Skeletal muscle tissue (tissue), 3 donors: ENCODE measurements at regions not wholly inside any gene's neighbourhood (a gene's known extent, or its start where the extent isn't known, plus 50 kb on each side); places are given as distances from the start of the nearest gene placed in this dataset.
"Not testable (repeated sequence)": the region's sequence is repeated elsewhere in the genome, so short reads cannot be mapped to it uniquely, and the experiment has no call there.

ENCODE experiments used
- H3K27ac ChIP-seq: one replicate; pipeline ENCODE4 v1.7.0; 2013; ENCODE audit warnings: mild to moderate bottlenecking, low read depth, low read length, inconsistent platforms
- H3K27me3 ChIP-seq, 3 donors: one replicate each; pipeline ENCODE4 v1.7.0; 2013; ENCODE audit warnings: low read length in 3 of 3; ENCODE audit not compliant: control insufficient read depth in 3 of 3, insufficient read depth in 3 of 3
- H3K36me3 ChIP-seq, 3 donors: one replicate each; pipeline ENCODE4 v1.7.0; 2013; ENCODE audit warnings: low read length in 3 of 3; ENCODE audit not compliant: control insufficient read depth in 3 of 3, insufficient read depth in 3 of 3
- H3K4me1 ChIP-seq, 3 donors: one replicate each; pipeline ENCODE4 v1.7.0; 2013; ENCODE audit warnings: low read length in 3 of 3, mild to moderate bottlenecking in 3 of 3; ENCODE audit not compliant: control insufficient read depth in 3 of 3, insufficient read depth in 3 of 3
- H3K4me3 ChIP-seq, 3 donors: one replicate each; pipeline ENCODE4 v1.7.0; 2013; ENCODE audit warnings: low read length in 3 of 3
- H3K9ac ChIP-seq, 3 donors: one replicate each; pipeline ENCODE4 v1.7.0; 2013; ENCODE audit warnings: low read length in 3 of 3, mild to moderate bottlenecking in 3 of 3, moderate library complexity in 2 of 3, low read depth in 1 of 3
- H3K9me3 ChIP-seq, 3 donors: one replicate each; pipeline ENCODE4 v1.7.0; 2013; ENCODE audit warnings: low read length in 3 of 3; ENCODE audit not compliant: control insufficient read depth in 3 of 3
- donor health status: Osteomylitis.

DNA sequence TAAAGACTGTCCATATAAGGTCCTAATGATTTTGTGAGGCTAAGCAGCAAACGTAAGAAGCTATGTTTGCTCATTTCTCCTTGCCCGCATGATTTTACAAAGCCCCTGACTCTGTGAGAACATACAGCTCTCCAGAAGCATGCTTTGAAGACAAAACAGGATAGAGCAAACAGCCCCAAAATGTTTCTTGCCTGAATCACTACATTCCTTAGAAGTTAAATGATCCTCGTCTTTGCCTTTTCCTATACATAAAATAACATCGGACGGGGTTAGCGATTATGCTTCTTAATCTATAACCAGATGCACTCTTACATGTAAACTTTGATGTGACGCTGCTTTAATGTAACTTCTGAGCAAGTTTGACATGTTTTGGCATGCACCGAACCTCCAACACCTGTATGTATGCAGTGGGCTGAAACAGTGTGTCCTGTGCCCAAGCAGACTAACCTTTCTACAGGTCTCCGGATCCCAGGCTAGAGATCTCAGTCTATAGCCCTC lies 353.7 kb downstream of the CETN3 start:
- H3K27ac ChIP-seq, result no peak overlapping the region
- no peak overlapping the region for H3K9ac ChIP-seq
- no peaks in the 10 kb centered on the region for H3K4me1 ChIP-seq
- no peaks in the 10 kb centered on the region for H3K36me3 ChIP-seq
- no peaks in the 10 kb centered on the region for H3K9me3 ChIP-seq
- no peak overlapping the region for H3K4me3 ChIP-seq
- H3K27me3 ChIP-seq, result no peaks in the 10 kb centered on the region

GRCh38 chr5:90054612-90055011 lies 354.9 kb downstream of the CETN3 start:
- no peak overlapping the region for H3K9ac ChIP-seq
- no peaks in the 10 kb centered on the region for H3K9me3 ChIP-seq
- no peak overlapping the region for H3K27ac ChIP-seq
- H3K4me3 ChIP-seq, result no peak overlapping the region
- no peaks in the 10 kb centered on the region for H3K36me3 ChIP-seq
- H3K27me3 ChIP-seq, result no peaks in the 10 kb centered on the region
- H3K4me1 ChIP-seq, result no peaks in the 10 kb centered on the region

- no peak overlapping the region for H3K9ac ChIP-seq
- no peaks in the 10 kb centered on the region for H3K9me3 ChIP-seq
- H3K4me3 ChIP-seq, result no peak overlapping the region
- H3K4me1 ChIP-seq, result no peaks in the 10 kb centered on the region
- no peaks in the 10 kb centered on the region for H3K36me3 ChIP-seq
- H3K27ac ChIP-seq, result no peak overlapping the region
- H3K27me3 ChIP-seq, result no peaks in the 10 kb centered on the region
Observed at GRCh38 chr5:90051756-90052155, 357.8 kb downstream of the CETN3 start.

DNA sequence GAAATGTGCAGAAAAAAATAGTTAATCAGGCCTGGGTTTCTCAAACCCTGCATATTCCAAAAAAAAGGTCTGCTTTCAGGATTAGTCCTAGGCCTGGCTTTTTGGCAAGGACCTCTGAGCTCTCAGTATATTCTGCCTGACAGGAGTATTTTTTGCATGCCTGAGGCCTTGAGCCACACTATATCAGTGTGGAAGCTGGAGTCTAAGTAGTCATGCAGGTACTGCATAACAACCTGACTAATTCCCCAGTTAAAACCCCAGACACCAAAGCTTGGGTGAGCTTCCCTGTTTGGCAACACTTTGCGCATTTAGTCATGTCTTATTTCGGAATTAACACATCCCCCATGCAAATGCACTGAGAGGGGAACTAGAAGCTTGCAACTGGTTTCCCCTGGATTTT lies 359.5 kb downstream of the CETN3 start:
- no peak overlapping the region for H3K4me3 ChIP-seq
- H3K4me1 ChIP-seq, result no peaks in the 10 kb centered on the region
- H3K9ac ChIP-seq, result no peak overlapping the region
- no peaks in the 10 kb centered on the region for H3K36me3 ChIP-seq
- H3K27me3 ChIP-seq, result no peaks in the 10 kb centered on the region
- H3K9me3 ChIP-seq, result no peaks in the 10 kb centered on the region
- no peak overlapping the region for H3K27ac ChIP-seq

DNA sequence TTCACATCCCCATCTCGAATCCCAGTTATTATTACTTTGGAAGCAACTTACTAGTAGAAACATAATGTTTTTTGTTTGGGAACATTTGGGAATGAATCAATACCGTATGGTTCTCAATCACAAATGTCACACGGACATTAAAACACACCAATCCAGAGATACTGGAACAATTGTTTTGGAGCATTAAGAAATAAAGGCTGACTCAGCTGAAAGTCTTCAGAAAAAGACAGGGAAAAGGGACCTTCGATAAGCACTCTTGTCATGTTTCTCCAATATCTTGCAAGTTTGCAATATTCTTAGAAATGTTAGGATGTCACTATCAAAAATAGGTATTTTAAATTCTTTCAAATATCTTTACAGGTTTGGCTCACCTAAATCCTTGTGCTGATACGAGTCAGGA lies 362.4 kb downstream of the CETN3 start:
- Histone ChIP-seq H3K27me3 (no peaks in the 10 kb centered on the region), H3K27ac (no peak overlapping the region)

DNA sequence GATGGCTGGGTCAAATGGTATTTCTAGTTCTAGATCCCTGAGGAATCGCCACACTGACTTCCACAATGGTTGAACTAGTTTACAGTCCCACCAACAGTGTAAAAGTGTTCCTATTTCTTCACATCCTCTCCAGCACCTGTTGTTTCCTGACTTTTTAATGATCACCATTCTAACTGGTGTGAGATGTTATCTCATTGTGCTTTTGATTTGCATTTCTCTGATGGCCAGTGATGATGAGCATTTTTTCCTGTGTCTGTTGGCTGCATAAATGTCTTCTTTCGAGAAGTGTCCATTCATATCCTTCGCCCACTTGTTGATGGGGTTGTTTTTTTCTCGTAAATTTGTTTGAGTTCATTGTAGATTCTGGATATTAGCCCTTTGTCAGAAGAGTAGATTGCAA lies 369.5 kb downstream of the CETN3 start:
- H3K36me3 ChIP-seq, H3K9me3 ChIP-seq, H3K4me3 ChIP-seq, H3K4me1 ChIP-seq, H3K27me3 ChIP-seq, H3K27ac ChIP-seq, H3K9ac ChIP-seq: not testable (repeated sequence)

More for the DNA sequence above, 362.4 kb downstream of the CETN3 start:
- no peaks in the 10 kb centered on the region for H3K9me3 ChIP-seq
- H3K4me3 ChIP-seq, result no peak overlapping the region
- no peak overlapping the region for H3K9ac ChIP-seq
- H3K36me3 ChIP-seq, result no peaks in the 10 kb centered on the region
- no peaks in the 10 kb centered on the region for H3K4me1 ChIP-seq

- Histone ChIP-seq H3K9me3 (no peaks in the 10 kb centered on the region), H3K27me3 (no peaks in the 10 kb centered on the region), H3K27ac (no peak overlapping the region), H3K9ac (no peak overlapping the region), H3K36me3 (no peaks in the 10 kb centered on the region), H3K4me1 (no peaks in the 10 kb centered on the region), H3K4me3 (no peak overlapping the region)
Observed at GRCh38 chr5:90037646-90038045, 371.9 kb downstream of the CETN3 start.

- Histone ChIP-seq H3K4me3 (no peak overlapping the region), H3K27me3 (no peaks in the 10 kb centered on the region), H3K36me3 (no peaks in the 10 kb centered on the region), H3K9me3 (no peaks in the 10 kb centered on the region), H3K9ac (no peak overlapping the region), H3K4me1 (no peaks in the 10 kb centered on the region), H3K27ac (no peak overlapping the region)
Observed at GRCh38 chr5:90022711-90023053, 386.9 kb downstream of the CETN3 start.

DNA sequence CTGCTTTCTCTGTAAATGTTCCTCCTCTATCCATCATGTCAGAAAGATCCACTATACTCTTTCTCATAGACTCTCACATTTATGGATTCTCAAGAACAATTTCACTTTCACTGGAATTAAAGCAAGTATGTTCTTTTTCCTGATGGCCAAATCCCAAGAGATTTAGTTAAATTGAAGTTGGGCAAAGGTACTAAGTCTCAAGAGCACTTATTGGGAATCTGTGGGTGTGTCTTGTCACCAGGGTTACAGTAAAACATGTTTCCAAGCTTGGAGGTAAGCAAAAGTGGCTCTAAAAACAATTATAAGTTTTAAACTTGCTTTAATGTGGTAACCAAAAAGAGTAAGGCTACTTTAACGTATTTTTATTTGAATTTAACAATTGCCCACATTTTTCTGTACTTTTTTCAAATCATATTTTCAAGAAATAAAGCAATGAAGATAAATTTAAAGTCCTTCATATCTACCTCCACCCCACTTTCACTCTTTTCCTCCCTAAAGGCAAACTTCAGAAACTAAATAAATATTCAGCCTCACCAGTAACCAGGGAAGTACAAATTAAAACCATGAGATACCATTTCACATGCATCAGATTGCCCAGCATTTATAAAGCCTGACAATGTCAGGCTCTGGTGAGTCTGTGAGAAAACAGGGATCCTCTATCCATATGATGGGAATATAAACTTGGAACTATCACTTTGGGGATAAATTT lies 387.4 kb downstream of the CETN3 start:
- Histone ChIP-seq H3K9ac (no peak overlapping the region), H3K4me1 (no peaks in the 10 kb centered on the region), H3K27me3 (no peaks in the 10 kb centered on the region), H3K4me3 (no peak overlapping the region), H3K9me3 (no peaks in the 10 kb centered on the region), H3K27ac (no peak overlapping the region), H3K36me3 (no peaks in the 10 kb centered on the region)

DNA sequence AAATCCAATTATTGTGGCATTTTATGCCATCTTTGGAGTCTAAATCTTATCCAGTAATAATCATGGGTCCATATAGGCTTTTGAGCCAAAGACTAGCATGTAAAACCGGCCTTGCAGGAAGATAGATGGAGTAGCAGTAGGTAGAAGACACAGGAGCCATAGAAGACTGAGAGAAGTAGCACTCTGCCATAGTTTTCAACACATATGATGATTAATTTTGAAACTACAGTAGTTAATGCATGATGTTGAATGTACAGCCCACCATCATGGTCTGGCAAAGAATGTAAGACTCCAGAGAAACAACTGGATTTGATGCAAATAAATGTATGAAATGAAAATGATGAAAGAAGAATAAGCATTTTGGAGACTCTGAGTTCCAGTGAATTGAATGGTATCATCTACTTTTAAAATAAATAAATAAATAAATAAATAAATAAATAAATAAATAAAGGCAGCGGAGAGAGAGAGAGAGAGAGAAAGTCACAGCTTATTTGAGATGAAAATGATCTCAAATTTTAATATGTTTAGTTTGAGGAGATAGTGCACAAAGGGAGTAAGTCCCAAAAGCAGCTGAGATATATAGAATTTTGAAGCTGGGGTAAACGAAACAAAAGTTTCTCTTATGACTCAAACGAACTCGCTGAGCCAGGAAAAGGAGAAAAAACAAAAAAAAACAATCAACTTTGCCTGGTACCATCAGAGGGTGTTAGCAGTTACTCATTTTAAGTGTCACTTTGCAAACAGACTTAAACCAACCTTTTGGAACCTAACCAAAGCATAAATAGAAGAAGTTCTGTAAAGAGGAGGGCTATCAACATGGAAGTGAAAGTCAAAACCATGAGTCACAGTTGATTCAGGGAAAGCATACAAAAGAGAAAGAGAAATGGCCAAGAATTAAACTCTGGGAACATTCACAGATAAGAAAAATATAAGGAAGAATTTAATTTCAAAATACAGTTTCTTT lies 388.7 kb downstream of the CETN3 start:
- Histone ChIP-seq H3K27me3 (no peaks in the 10 kb centered on the region), H3K4me3 (peak overlapping the region; percentile 22 to 52 (median 47)), H3K4me1 (no peaks in the 10 kb centered on the region), H3K9me3 (no peaks in the 10 kb centered on the region), H3K9ac (peak overlapping the region in 1 of 3 donors; percentile 15), H3K27ac (no peak overlapping the region), H3K36me3 (no peaks in the 10 kb centered on the region)
